MM.1S (cell line): ENCODE measurements at regions not wholly inside any gene's neighbourhood (a gene's known extent, or its start where the extent isn't known, plus 50 kb on each side); places are given as distances from the start of the nearest gene placed in this dataset.

Experiments used
- DNase-seq: peaks from one replicate; pipeline ENCODE4 v3.0.0-alpha.2; 2015
- H2AFZ ChIP-seq: fragments of 300-600 bp; sonication (generic); 2 replicates; pipeline ENCODE4 v1.6.0; 2016; ENCODE audit warnings: antibody characterized with exemption, low read length
- H3F3A ChIP-seq: fragments of 300-600 bp; sonication (generic); 2 replicates; pipeline ENCODE4 v1.6.1; 2016; ENCODE audit warnings: mild to moderate bottlenecking, antibody characterized with exemption, low read length, moderate library complexity, mixed read lengths; ENCODE audit not compliant: insufficient read depth
- H3K27ac ChIP-seq: fragments of 300-600 bp; sonication (generic); 2 replicates; pipeline ENCODE4 v1.5.1; 2016; ENCODE audit warnings: mild to moderate bottlenecking, low read length
- H3K27me3 ChIP-seq: fragments of 300-600 bp; sonication (generic); replicated peaks from 2 replicates; pipeline ENCODE4 v1.6.0; 2016; ENCODE audit warnings: low read length; ENCODE audit not compliant: insufficient read depth
- H3K36me3 ChIP-seq: fragments of 300-600 bp; sonication (generic); replicated peaks from 2 replicates; pipeline ENCODE4 v1.6.1; 2016; ENCODE audit warnings: mild to moderate bottlenecking, low read length, mixed read lengths; ENCODE audit not compliant: insufficient read depth
- H3K4me1 ChIP-seq: fragments of 300-600 bp; sonication (generic); 2 replicates; pipeline ENCODE4 v1.6.1; 2016; ENCODE audit warnings: low read length, mixed read lengths
- H3K4me2 ChIP-seq: fragments of 300-600 bp; sonication (generic); 2 replicates; pipeline ENCODE4 v1.6.0; 2016; ENCODE audit warnings: low read depth, low read length
- H3K4me3 ChIP-seq: fragments of 300-600 bp; sonication (generic); 2 replicates; pipeline ENCODE4 v1.5.1; 2016; ENCODE audit warnings: low read length, mixed read lengths
- H3K79me2 ChIP-seq: fragments of 300-600 bp; sonication (generic); 2 replicates; pipeline ENCODE4 v1.6.1; 2016; ENCODE audit warnings: mixed run types, low read length, mixed read lengths
- H3K9ac ChIP-seq: fragments of 300-600 bp; sonication (generic); 2 replicates; pipeline ENCODE4 v1.6.1; 2016; ENCODE audit warnings: low read length, mixed read lengths
- H3K9me2 ChIP-seq: fragments of 300-600 bp; sonication (generic); replicated peaks from 2 replicates; pipeline ENCODE4 v1.6.1; 2016; ENCODE audit warnings: mild to moderate bottlenecking, low read length, mixed read lengths; ENCODE audit not compliant: insufficient read depth
- H3K9me3 ChIP-seq: fragments of 300-600 bp; sonication (generic); replicated peaks from 2 replicates; pipeline ENCODE4 v1.6.1; 2016; ENCODE audit warnings: mild to moderate bottlenecking, low read length, mixed read lengths; ENCODE audit not compliant: insufficient read depth
- H4K20me1 ChIP-seq: fragments of 300-600 bp; sonication (generic); 2 replicates; pipeline ENCODE4 v1.6.1; 2016; ENCODE audit warnings: mild to moderate bottlenecking, low read length, moderate library complexity, mixed read lengths; ENCODE audit not compliant: insufficient read depth
- CTCF ChIP-seq: fragments of 300-600 bp; sonication (generic); IDR thresholded peaks from 2 replicates; pipeline ENCODE4 v1.5.1; 2016; ENCODE audit warnings: antibody characterized with exemption, low read length, mixed read lengths
- EZH2 ChIP-seq: fragments of 300-600 bp; sonication (generic); optimal IDR thresholded peaks from 2 replicates; pipeline ENCODE3; 2017; ENCODE audit warnings: low read depth, mild to moderate bottlenecking, antibody characterized with exemption, low read length, mixed read lengths
- EZH2phosphoT487 ChIP-seq: fragments of 300-600 bp; sonication (generic); IDR thresholded peaks from 2 replicates; pipeline ENCODE4 v1.6.1; 2018; ENCODE audit warnings: antibody characterized with exemption, low read length

DNA sequence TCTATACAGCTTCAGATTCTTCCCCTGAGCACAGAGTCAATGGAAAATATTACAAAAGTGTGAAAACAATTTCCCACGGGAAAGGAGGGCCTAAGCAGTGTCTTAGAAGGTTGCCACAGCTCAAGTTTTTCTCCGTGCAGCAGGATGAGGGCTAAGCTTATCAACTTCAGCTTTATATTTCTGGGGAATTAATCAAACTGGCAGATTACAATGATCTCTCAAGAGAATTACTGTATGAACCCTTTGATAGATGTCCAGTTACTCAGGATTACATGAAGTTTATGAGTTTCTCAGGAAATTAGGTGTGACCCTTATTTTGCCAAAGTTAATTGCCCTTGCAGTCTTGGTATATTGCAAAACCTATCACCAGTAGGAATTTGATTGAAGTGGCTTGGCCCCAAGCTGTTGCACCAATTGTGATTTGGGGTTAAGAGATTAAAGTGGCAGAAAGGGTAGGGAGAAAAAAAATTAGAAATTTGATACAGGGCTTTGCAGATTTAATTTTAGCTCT is 298.4 kb downstream of the MAP2K6 start:
- no peak overlapping the region for H3K27ac ChIP-seq
- H3F3A ChIP-seq = no peaks in the 10 kb centered on the region
- no peaks in the 10 kb centered on the region for H3K27me3 ChIP-seq
- H3K9me3 ChIP-seq = no peaks in the 10 kb centered on the region
- H2AFZ ChIP-seq = no peak overlapping the region
- no peak overlapping the region for H3K4me3 ChIP-seq
- no peak for DNase-seq
- TF ChIP-seq EZH2 (no peak), EZH2phosphoT487 (no peak), CTCF (no peak)
- no peaks in the 10 kb centered on the region for H3K36me3 ChIP-seq
- H4K20me1 ChIP-seq = no peaks in the 10 kb centered on the region
- no peaks in the 10 kb centered on the region for H3K79me2 ChIP-seq
- H3K9ac ChIP-seq = no peak overlapping the region
- no peaks in the 10 kb centered on the region for H3K9me2 ChIP-seq
- no peak overlapping the region for H3K4me2 ChIP-seq
- no peaks in the 10 kb centered on the region for H3K4me1 ChIP-seq

DNA sequence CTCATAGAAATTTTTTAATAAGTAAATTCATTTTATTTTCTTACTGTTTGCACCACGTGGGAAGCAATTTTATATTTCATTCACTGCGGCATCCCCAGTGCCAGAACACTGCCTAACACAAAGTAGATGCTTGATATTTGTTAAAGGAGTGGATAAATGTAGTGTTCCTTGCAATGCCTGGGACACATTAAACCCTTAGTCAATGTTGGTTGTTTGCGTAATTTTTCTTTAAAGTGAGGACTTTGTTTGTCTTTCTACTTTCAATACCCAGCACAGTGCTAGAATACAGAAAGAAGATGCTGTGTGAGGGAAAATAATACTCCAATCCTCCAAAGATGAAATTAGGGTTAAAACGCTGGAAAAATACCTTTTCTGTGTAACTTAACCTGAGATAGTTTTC is 299.3 kb downstream of the MAP2K6 start:
- no peaks in the 10 kb centered on the region for H3K36me3 ChIP-seq
- H3F3A ChIP-seq = no peaks in the 10 kb centered on the region
- H4K20me1 ChIP-seq = no peaks in the 10 kb centered on the region
- H3K79me2 ChIP-seq = no peaks in the 10 kb centered on the region
- no peak overlapping the region for H3K4me2 ChIP-seq
- no peaks in the 10 kb centered on the region for H3K9me3 ChIP-seq
- H3K9ac ChIP-seq = no peak overlapping the region
- no peaks in the 10 kb centered on the region for H3K4me1 ChIP-seq
- TF ChIP-seq EZH2 (no peak), CTCF (no peak), EZH2phosphoT487 (no peak)
- H3K27ac ChIP-seq = no peak overlapping the region
- H3K27me3 ChIP-seq = no peaks in the 10 kb centered on the region
- H3K9me2 ChIP-seq = no peaks in the 10 kb centered on the region
- H2AFZ ChIP-seq = no peak overlapping the region
- H3K4me3 ChIP-seq = no peak overlapping the region
- no peak for DNase-seq

DNA sequence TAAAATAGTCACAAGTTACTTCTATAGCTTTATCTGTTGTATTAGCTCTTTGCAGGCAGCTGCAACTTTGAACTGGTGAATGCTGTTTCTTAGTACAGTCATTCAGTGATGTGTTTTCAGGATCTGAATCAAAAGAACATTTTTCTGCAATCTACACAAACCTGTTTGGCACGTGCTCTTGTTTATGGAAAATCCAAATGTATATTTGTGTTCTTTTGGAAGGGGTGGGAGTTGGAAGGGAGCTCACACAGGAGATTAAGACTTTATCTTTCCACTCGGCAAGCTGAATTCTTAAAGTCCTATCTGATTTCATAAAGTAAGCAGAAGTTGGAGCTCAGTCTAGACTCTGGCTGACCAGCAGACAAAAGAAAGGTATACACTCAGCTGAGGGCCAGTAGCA is 300.2 kb downstream of the MAP2K6 start:
- H3K9ac ChIP-seq = no peak overlapping the region
- H3K4me3 ChIP-seq = no peak overlapping the region
- no peak for DNase-seq
- no peak overlapping the region for H3K4me2 ChIP-seq
- H3K9me2 ChIP-seq = no peaks in the 10 kb centered on the region
- H3K36me3 ChIP-seq = no peaks in the 10 kb centered on the region
- H4K20me1 ChIP-seq = no peaks in the 10 kb centered on the region
- H3K27me3 ChIP-seq = no peaks in the 10 kb centered on the region
- no peaks in the 10 kb centered on the region for H3K4me1 ChIP-seq
- no peaks in the 10 kb centered on the region for H3K79me2 ChIP-seq
- TF ChIP-seq CTCF = no peak
- TF ChIP-seq EZH2phosphoT487 = no peak
- H3K9me3 ChIP-seq = no peaks in the 10 kb centered on the region
- H2AFZ ChIP-seq = no peak overlapping the region
- H3F3A ChIP-seq = no peaks in the 10 kb centered on the region
- H3K27ac ChIP-seq = no peak overlapping the region
